Left renal pelvis (tissue), 4 donors: ENCODE measurements at regions not wholly inside any gene's neighbourhood (a gene's known extent, or its start where the extent isn't known, plus 50 kb on each side); places are given as distances from the start of the nearest gene placed in this dataset.
"Not testable (repeated sequence)": the region's sequence is repeated elsewhere in the genome, so short reads cannot be mapped to it uniquely, and the experiment has no call there.

ENCODE experiments used
- DNase-seq, 4 donors: peaks; one replicate each; pipeline ENCODE4 v3.0.0-alpha.2; 2013; ENCODE audit warnings: low read depth in 4 of 4, low spot score in 3 of 4

DNA sequence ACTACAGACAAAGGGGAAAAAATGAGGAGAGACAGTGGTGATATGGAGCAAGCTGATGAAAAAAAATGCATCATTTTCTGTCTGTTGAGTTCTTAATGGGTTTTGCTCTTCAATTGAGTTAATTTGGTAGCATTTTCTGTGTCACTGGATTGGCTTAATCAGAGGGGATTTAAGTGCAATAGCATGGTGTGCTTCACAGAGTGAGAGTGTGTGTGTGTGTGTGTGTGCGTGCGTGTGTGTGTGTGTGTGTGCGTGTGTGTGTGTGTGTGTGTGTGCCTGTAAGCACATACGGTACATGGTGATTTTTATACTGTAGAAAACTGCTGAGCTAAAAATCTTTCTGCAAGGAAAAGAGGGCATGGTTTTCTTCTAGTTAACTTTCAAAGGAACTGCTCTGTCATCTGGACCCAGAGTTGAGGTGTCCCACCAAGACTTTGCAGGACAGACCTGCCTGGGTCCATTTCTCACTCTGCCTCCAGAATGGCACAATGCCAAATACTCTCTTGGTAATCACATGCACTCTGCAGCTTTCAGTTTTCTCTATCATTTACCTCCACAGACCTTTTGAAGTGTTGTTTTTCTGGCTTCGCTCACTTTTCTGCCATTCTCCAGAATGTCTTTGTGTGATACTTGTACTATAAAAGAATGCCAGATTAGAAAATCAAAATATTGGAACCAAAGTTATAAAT is 952.6 kb upstream of the SOX9 start:
- no peak for DNase-seq

DNA sequence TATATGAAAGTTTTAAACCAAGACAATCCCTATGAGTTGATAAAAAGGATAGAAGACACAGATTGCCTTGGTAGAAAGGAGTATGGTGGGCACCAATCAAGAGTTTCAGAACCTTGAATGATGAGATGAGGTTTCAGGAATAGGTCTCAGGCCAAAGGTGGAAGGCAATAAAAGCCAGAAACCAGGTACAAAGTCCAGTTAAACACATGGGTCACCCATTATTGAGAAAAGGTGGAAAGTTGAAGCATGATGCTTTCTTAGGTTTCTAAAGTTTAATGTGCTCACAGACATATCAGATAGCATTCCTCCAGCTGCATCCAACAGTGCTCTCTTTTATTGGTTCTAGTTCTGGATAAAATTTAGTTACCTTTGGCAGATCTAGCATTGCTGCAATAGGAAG is 950.8 kb upstream of the SOX9 start:
- no peak for DNase-seq

DNA sequence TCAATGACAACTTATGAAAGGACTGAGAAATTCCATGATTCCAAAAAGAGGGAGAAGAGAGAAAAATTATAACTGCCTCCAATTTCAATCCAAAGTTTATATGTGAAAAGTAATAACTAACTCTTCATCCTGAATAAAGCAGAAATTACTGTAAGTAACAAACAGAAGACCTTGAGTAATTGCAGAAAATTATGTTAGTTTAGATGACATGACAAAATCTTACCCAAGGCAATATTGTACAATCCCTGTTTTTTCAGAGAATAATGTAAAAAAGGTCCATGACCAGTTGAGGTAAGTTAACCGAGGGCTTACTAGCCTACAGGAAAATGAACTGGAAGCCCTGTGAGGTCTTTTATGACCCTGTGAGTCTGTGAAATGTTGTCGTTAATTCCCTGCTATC is 949.5 kb upstream of the SOX9 start:
- no peak for DNase-seq

DNA sequence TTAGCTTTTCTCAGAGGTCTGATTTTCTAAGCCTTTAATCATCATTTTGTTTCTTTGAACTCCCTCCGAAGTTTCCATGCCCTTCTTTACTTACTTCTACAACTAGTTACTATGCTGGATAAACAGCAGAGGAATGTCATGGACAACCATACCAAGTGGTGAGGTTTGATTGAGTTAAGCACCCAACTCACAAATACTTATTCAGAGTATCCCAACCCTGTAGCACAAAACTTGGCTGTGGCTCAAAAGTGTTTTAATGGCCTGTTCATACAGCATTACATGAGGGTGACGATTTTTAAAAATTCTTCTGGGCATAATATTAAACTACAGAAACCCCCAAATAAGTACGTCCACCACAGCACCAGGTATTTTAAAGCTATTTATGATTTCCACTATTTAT is 946.8 kb upstream of the SOX9 start:
- DNase-seq, result no peak

DNA sequence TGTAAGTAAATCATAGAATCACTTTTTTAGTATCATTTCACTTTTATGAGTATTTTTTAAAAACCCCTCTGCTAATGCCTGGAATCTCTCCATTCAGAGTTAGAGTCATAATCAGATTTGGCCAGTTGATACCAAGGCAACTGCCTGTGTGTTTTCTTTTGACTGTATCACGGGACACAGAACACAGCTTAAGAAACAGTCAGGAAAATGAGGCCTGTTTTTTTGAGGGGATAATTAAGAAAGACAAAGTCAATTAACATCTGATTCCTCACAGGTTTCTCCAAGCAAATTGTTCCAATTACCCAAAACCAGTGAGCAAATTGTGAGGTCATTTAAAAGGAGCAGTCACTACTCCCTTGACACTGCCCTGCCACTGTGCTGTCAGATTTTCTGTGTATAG is 944.5 kb upstream of the SOX9 start:
- no peak for DNase-seq

DNA sequence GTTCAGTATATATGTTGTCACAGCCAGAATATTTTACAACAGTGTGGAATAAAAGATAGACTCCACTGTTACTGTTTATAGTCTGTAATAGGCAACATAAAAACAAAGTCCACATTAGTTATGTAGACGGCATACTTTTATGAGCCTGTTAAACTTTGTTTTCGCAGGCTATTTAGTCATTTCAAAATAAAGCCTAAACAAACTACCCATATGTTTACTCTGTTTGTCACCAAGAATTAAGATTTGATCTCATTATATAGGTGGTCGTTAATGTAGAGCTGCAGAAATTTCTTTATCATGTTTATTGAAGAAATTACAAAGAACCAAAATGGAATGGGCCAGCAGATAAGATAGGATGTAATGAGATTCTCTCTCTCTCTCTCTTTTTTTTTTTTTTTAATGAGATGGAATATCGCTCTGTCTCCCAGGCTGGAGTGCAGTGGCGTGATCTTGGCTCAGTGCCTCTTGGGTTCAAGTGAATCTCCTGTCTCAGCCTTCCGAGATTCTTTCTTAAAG is 943.8 kb upstream of the SOX9 start:
- DNase-seq, result no peak

DNA sequence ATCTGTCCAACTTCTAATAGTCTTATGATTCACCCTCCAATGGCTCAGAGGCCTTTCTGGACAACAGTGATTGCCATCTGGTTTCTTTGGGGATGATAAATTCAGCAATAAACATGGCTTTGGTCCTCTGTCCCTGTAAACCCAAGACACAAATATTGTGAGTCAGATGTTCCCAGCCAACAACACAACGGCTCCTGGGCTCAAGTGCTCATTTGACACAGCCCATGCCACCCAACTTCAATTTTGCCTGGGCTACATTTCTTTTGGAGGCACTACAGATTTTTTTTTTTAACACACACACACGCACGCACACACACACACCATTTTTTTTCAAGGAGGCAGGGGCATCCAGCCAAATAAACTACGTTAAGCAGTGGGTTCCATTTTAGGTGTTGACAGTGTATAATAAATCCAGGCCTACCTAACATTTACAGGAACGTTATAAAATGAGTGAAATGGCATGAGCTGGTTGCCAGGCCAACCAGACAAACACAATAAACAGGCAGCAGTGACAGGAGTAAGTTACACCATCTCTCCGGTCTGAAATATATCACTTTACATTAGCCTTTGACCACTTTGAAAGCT is 939.9 kb upstream of the SOX9 start:
- DNase-seq, result peak; percentile 40 to 77 (median 44)

DNA sequence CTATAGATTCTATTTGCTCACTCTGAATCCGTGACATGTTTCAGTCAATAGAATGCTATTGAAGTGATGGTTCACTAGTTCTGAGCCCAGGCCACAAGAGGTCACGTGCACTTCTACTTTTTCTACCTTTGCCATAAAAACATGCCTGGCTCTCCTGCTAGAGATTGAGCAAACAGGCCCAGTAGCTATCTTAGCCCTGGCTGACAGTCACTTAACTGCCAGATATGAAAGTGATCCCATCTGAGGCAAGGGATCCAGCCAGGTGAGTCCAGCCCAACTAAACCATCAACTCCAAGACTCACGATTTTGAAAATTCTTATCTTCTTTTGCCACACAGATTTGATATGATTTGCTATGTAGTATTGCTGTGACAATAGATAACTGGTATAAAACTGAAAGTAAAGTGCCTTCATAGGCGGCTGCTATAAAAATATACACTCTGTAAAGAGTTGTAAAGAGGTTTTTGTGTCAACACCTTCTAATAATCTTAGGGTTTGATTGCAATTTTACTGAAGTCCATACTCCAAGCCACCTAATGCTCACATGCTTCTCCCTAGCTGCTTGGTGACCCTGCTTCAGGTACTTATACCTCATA is 937.7 kb upstream of the SOX9 start:
- no peak for DNase-seq

DNA sequence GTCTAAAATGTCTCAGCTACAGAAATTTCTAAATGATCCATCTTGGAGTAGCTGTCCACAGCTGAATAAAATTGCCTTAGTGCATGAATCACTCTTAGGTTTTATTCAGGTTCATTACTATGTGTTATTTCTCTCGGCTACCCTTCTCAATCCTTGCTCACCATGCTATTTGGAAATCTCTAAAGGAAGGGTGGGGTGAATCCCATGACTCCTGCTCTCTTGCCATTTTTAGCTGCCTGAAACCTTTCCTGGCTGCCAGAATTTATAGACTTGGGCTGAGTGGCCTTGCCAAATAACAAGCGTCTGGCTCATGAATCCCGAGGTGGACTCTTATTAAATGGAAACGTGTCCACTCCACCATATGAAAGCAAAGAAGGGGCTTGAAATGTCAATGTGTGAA is 936.1 kb upstream of the SOX9 start:
- no peak for DNase-seq

DNA sequence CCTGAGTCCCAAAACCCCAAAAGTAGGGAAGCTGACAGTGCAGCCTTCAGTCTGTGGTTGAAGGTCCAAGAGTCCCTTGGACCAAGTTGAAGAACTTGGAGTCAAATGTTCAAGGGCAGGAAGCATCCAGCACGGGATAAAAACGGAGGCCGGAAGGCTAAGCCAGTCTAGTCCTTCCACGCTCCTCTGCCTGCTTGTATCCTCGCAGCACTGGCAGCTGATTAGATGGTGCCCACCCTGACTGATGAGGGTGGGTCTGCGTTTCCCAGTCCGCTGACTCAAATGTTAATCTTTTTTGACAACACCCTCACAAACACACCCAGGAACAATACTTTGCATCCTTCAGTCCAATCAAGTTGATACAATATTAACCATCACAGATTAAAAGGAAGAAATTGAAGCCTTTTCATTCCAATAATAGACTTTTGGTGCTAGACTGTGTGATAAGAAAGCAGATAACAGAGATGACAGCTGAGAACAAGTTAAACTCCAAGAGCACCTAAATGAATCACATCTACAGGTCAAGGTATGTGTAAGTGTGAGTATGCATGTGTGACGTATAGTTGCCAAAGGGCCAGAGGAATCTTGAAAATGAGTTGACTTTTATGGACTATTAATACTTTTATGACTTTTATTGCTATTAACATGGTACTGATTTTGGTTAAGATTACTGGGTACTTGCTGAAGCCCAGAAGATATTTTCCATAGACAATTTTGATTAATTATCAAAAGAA is 933.5 kb upstream of the SOX9 start:
- DNase-seq, result no peak

DNA sequence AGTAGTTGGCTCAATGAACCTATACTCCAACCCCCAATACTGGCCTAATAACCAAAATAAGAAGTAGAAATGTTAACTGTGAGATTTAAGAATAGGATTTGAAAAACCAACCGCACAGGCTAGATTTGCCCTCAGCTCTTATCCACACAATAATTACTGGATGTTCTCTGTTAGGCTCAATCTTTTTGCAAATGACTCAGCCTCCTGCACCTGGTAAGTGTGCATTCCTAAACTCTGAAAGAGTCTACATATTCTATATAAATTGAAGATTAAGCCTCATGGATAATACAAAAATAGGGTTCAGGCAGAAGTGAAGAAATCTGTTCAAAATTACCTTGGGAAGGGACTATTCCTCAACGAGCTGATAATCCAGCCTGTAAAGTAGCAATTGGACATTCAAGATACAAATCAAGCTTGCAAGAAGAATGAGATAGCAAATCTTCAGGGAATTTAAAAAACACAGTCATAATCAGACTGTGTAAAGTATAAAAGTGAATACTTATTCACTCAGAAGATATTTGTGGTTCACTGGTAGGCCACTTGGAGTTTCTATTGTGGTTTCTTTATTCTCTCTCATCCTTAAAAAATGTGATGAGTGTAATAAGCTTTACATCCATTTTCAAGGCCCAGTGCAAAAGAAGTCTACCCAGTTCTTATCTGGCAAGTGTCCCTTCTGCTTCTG is 931.9 kb upstream of the SOX9 start:
- no peak for DNase-seq

DNA sequence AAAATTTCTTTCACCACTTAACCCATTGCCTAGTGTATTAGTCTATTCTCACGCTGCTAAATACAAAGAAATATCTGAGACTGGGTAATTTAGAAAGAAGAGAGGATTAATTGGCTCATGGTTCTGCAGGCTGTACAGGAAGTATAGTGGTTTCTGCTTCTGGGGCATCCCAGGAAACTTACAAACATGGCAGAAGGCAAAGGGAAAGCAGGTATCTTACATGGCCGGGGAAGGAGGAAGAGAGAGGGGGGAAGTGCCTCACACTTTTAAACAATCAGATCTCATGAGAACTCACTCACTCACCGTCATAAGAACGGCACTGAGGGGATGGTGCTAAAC is 931.4 kb upstream of the SOX9 start:
- no peak for DNase-seq

DNA sequence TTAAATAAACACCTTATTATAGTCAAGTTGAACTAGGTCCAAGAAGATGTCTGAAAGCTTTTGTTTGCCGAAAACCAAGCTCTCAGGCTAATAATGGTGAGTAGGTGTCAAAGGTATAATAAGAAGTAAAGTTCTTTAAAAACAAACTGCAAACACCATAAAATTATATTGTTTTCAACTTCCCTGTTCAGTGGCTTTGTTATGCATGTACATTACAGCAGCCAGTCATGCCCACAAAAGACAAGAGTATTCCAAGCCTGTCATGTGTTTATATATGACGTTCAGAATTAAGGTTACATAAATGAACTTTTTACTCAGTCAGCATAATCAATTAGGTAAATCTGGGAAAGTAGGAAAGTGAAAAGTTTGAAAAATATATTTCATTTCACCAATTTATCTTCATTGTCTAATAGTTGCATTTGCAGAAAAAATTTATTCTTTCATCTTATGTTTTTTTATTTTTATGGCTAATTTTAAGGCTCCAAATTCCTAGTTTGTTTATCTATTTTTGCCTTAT is 928.7 kb upstream of the SOX9 start:
- DNase-seq, result no peak

DNA sequence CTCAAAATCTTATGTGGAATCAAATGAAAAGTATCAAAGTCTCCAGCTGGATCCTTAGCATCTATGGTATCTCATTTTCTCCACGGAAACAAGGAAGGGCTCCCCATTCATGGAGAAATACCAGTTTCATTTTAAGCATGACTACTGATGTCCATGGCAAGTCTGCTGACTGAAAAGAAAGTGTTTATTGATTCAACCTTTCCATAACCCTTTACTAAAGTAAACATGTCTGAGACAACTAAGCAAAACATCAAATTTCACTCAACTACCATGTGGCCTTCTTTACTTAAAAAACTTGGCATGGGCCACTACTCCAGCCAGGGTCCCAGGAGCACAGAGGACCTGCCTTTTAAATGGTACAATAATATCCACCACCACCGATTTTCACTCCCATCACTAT is 928.0 kb upstream of the SOX9 start:
- no peak for DNase-seq

DNA sequence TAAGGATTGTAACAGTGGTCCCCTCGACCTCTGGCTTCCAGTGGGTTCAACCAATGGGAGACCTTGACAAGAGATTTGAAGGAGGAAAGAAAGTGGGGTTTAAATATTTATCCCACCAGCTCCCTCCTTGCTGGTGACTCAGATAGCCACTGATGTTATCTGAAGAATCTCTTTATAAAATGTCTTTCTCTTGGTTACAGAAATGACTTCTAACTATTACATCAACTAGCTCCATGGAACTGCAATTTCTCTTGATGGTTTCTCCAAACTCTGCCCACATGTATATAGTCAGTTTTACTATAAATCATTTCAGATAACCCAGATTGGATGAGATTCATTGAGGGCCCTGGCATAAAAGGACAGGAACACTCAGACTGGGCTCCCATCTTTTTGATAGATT is 920.2 kb upstream of the SOX9 start:
- no peak for DNase-seq

DNA sequence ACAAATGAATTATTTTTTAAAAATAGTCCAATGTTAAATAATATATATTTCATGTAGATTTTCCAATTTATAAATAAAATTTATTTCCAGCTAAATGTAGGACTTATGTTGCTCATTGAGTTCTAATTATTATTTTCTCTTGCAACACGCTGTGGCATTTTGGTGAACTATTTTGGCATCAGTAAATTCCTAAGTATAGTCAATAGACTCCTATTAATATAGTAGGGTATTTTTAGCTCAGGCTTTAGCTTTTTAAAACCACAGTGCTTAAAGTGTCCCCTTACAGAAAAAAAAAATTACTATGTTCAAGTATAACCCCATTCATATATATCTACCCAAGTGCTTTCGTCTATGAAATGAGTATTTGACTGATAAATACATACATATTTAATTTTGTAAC is 919.2 kb upstream of the SOX9 start:
- DNase-seq, result no peak

DNA sequence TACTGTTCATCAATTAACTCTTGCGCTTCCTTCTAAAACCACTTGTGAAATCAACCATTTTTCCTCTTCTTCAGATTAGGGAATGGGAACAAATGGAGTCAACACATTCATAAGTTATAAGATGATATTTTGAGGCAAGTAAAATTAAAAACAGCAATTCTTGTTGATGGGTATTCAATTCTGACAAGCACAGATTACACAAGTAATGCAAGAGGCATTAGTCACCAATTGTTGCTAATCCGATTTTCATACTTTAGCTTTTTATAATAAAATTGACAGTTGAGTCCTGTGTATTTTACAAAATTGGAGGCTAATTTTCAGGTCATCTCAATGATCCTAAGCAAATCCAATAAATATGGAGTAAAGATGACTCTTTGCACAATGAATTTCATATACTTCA is 918.4 kb upstream of the SOX9 start:
- no peak for DNase-seq

DNA sequence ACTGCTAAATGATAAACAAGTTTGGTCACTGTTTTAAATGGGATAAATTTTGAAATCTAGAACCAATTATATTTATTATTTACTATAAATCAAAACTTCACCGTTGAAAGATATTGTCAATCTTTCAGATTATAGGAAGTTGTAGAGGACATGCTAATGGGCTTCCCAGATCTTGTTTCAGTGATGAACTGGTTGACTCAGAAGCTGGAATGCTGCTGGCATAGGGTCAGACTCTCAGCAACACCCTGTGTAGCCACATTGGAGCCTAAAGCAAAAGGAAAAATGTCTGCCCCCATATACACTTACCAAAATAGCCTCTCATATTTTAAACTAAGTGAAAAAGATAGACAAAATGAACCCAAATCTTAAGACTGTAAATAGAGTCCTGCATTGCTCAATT is 916.9 kb upstream of the SOX9 start:
- DNase-seq, result no peak

DNA sequence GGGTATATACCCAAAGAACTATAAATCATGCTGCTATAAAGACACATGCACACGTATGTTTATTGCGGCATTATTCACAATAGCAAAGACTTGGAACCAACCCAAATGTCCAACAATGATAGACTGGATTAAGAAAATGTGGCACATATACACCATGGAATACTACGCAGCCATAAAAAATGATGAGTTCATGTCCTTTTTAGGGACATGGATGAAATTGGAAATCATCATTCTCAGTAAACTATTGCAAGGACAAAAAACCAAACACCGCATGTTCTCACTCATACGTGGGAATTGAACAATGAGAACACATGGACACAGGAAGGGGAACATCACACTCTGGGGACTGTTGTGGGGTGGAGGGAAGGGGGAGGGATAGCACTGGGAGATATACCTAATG is 914.9 kb upstream of the SOX9 start:
- DNase-seq, result not testable (repeated sequence)

DNA sequence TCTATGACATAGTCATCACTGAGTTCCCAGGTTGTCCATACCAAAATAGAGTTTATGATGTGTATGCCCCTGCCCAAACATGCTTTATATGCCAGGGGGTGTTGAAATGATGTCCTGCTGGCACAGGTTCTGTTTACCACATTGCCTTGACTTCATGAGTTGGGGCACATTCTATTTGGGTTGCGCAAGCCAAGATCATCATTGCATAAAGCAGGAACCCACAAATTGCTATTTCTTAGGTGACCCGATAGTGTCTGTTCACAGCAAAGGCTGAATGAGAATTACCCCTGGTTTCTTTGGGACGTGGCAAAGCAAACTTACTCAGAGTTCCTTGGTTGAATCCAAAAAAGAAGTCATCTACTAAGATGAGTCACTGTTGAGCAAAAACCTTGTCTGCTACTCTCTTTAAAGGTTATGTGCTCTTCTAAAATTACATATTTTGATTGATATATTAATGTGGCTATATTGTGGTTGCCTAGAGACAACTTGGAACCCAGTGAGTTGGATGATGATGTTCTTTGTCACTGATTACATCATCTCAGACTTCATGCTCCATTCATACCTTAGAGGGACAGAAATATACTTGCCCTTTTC is 912.6 kb upstream of the SOX9 start:
- DNase-seq, result no peak

DNA sequence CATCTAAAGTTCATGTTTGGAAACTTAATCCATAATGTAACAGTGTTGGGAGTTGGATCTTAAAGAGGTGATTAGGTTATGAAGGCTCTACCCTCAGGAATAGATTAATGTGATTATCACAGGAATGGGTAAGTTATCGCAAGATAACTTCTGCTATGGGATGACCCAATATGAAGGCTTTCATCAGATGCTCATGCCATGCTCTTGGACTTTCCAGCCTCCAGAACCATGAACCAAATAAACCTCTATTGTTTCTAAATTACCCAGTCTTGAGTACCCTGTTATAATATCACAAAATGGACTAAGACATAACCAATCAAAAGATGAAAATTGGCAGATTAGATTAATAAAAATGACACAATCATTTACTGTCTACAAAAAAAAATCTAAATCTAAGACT is 906.9 kb upstream of the SOX9 start:
- DNase-seq, result no peak
